T1000 (cell line): ENCODE measurements at regions not wholly inside any gene's neighbourhood (a gene's known extent, or its start where the extent isn't known, plus 50 kb on each side); places are given as distances from the start of the nearest gene placed in this dataset.

Experiments used
- DNase-seq: peaks from one replicate; lab custom pipeline; 2025; ENCODE audit warnings: mixed read lengths; lab: John Stamatoyannopoulos, UW

DNA sequence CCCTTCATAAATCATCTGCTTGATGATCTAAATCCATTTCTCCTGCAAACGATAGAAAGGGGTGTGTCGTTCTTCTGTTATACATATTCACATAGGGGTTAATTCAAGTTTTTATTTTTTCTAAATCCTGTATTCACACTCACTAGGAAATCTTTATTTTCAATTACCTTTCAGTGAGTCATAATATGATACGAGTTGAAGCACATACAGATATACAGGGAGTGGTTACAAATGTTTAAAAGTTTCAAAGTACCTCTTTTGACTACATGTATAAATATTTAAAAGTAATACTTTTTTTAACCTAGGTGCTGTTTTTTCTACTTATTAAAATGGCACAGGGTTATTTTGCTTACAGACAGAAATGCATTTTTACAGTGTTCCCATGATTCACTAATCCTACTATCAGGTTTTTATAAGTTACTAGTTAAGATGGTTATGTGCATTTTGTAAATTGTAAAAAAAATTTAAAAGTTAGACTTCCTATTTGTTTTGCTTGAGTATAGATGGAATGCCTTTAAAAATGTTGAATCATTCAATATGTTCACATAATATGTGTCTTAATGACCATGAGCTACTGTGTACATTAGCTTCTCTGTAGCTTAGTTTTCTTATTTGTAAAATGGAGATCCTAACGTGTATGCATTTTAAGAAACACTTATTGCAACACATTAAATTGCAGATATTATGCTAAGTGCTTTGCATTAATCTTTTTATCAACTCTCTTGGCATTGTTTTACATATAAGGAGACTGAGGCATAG, 1378.1 kb downstream of the DSC3 start:
- DNase-seq: no peak

GRCh38 chr18:29661924-29662323, 1380.6 kb downstream of the DSC3 start:
- DNase-seq: no peak

DNA sequence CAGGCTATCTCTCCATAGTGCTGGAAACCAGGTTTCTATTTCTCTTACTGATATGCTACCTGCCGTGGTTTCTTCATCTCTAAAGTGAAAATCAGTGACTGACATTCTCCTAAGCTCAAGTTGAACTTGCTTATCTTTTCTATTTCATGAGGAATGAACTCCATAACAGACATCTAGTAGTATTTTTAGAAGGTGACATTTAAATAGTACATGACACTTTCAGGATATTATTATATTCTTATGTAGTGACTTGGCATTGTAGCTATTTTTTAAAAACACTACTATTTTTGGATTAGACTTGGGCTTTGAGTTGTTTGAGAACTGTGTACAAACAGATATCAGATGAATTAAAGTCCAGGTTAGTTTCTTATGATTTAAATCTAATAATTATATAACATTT, 1381.8 kb downstream of the DSC3 start:
- DNase-seq: no peak

DNA sequence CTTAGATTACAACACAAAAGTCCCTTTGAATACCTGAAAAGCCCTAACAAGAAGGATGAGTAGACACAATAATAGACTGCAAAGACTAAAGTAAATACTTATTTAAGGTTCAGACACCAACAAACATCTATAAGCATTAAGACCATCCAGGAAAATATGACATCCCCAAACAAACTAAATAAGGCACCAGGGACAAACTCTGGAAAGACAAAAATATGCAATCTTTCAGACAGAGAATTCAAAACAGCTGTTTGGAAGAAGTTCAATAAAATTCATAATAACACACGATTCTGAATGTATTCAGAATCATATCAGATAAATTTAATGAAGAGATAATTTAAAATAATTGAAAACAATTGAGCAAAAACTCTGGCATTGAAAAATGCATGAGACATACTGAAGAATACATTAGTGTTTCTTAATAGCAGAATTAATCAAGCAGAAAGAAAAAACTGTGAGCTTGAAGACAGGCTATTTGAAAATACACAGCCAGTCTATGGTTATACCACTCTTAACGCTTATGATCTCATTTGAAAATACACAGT, 1388.8 kb downstream of the DSC3 start:
- DNase-seq: no peak

DNA sequence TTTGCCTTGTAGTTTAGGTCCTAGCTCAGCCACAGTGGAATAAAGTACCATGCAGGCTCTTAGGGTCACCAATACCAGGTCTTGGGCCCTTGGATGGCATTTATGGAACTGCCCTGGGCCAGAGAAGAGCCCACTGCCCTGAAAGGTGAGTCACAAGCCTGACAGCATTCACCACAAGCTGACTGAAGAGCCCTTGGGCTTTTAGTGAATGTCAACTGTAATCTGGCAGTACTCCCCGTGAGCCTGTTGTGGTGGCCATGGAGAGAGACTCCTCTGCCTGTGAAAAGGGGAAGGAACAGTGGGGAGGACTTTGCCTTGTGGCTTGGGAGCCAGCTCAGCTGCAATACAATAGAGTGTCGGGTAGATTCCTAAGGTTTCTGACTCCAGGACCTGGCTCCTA, 1389.7 kb downstream of the DSC3 start:
- no peak for DNase-seq

- no peak for DNase-seq
Measured at GRCh38 chr18:29651122-29651680, 1391.3 kb downstream of the DSC3 start.

DNA sequence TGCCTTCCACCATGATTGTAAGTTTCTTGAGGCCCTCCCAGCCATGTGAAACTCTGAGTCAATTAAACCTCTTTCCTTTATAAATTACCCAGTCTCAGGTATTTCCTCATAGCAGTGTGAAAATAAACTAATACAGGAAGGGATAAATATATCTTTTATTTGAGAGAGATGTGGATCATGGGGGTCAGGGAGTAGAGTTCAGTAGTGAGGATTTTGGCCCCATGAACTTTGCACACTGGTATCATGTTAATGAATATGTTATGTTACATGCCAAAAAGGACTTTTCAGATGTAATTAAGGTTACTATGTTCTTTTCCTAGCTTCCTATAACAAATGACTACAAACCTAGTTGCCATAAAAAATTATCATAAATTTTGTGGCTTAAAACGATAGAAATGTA, 1393.7 kb downstream of the DSC3 start:
- no peak for DNase-seq

GRCh38 chr18:29647700-29648099, 1394.8 kb downstream of the DSC3 start:
- DNase-seq: no peak

GRCh38 chr18:29644276-29644675, 1398.3 kb downstream of the DSC3 start:
- DNase-seq: no peak

- DNase-seq: no peak
Measured at GRCh38 chr18:29629493-29630036, 1413.0 kb downstream of the DSC3 start.

DNA sequence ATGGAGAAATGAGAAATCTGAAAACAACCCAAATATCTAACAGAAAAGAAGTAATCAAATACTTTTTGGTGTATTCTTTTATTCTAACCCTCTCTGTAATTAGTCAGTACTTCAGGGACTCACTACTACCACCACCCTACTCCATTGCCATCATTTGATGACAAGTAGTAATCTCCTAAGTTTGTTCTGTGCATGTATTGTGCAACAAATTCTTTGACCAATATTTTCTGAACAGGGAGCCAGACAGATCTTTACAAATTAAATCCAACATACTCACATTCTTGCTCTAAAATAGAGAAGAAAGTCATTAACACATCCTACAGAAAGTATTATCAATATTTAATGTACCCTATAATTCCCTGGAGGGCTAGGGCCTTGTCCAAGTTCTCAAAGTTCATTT, 1416.4 kb downstream of the DSC3 start:
- DNase-seq: no peak

- DNase-seq: no peak
Measured at GRCh38 chr18:29616867-29617266, 1425.7 kb downstream of the DSC3 start.

GRCh38 chr18:29608982-29609381, 1432.1 kb upstream of the CDH2 start:
- no peak for DNase-seq

DNA sequence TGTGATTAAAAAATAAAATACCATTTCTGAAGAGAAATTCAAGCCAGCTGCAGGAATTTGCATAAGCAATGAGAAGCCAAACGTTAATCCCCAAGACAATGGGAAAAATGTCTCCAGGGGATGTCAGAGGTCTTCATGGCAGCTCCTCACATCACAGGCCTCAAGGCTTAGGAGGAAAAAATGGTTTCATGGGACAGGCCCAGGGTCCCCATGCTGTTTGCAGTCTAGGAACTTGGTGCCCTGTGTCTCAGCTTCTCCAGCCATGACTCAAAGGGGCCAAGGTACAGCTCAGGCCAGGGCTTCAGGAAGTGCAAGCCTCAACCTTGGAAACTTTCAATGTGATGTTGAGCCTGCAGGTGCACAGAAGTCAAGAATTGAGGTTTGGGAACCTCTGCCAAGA, 1428.4 kb upstream of the CDH2 start:
- no peak for DNase-seq

GRCh38 chr18:29596959-29597358, 1420.0 kb upstream of the CDH2 start:
- DNase-seq: no peak

- no peak for DNase-seq
Measured at GRCh38 chr18:29594493-29594892, 1417.6 kb upstream of the CDH2 start.

- DNase-seq: no peak
Measured at GRCh38 chr18:29588446-29589100, 1411.6 kb upstream of the CDH2 start.

DNA sequence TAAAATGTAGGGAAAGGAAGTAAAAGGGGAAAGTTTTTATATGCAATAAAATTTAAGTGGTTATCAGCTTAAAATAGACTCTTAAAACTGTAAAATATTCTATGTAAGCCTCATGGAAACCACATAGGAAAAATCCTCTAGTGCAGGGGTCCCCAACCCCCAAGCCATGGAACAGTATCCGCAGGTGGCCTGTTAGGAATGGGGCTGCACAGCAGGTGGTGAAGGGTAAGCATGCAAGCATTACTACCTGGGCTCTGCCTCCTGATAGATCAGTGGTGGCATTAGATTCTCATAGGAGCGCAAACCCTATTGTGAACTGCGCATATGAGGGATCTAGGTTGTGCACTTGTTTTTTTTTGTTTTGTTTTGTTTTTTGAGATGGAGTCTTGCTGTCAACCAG, 1409.3 kb upstream of the CDH2 start:
- DNase-seq: no peak

- no peak for DNase-seq
Measured at GRCh38 chr18:29560270-29560669, 1383.3 kb upstream of the CDH2 start.

DNA sequence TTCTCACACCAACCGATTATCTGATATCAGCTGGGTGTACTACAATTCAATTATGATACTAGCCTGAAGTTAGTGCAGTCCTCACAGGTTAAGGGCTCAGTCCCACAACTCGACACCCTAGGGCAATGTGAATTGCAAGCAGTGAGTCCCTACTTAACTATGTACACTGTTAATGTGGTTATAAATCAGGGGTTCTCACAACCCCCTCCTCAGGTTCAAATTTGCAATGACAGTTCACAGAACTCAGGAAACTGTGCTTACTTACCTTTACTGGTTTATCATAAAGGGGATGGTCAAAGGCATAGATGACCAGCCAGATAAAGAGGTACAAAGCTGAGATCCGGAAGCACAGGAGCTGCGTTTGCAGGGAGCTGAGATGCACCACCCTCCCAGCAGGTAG, 1379.1 kb upstream of the CDH2 start:
- no peak for DNase-seq

DNA sequence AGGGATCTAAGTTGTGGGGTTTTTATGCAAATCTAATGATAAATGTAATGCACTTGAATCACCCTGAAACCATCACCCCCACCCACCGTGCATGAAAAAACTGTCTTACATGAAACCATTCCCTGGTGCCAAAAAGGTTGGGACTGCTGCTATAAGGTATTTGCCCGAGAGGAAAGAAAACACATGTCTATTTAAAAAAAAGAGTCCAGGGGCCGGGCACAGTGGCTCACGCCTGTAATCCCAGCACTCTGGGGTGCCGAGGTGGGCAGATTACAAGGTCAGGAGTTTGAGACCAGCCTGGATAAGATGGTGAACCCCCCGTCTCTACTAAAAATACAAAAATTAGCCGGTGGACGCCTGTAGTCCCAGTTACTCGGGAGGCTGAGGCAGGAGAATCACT, 1372.8 kb upstream of the CDH2 start:
- DNase-seq: no peak

DNA sequence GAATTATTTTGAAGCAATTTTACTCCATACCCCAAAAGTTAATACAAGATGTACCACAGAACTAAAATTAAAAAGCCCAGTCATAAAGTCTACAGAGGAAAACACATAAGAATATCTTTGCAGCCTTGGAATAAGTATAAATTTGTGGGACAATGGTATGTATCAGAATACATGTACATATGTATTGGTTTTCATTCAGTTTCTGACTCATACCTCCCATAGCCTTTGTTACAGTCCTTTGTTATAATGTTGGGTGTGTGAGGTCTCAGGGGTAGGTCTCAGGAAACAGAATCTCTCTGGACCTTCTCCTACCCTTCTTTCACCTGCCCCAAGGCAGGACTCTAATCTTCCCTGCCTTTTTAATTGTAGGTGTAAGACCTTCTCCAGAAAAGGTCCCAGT, 1370.7 kb upstream of the CDH2 start:
- no peak for DNase-seq

DNA sequence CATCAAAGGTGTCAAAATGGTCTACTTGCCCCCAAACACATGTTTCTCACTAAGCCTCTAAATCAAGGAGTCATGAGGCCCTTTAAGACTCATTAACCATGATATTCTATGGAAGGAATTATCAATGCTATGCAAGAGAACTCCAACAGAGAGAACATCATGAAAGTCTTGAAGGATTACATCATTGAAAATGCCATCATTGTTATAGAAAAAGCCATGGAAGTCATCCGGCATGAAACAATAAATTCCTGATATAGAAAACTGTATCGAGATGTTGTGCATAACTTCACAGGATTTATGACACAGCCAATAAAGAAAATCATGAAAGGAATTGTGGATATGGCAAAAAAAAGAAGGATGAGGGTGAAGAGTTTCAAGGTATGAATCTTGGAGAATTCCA, 1363.6 kb upstream of the CDH2 start:
- no peak for DNase-seq
